Central memory CD8-positive, alpha-beta T cell (primary cell): ENCODE measurements at regions not wholly inside any gene's neighbourhood (a gene's known extent, or its start where the extent isn't known, plus 50 kb on each side); places are given as distances from the start of the nearest gene placed in this dataset.

Source experiments
- ATAC-seq: fragments of 150-1000 bp; cut with Tn5 transposase; replicated peaks from 2 replicates; pipeline ENCODE4 v1.10.0; 2022; ENCODE audit warnings: mild to moderate bottlenecking, moderate FRiP score, moderate number of reproducible peaks; ENCODE audit not compliant: poor library complexity, severe bottlenecking; ENCODE audit errors: extremely low read depth
- DNase-seq, 2 donors: peaks; one replicate each; pipeline ENCODE4 v3.0.0; 2021; ENCODE audit warnings: low spot score in 2 of 2
- H3K27ac Mint-ChIP-seq: one replicate; pipeline ENCODE4 v1.8.0; 2022; ENCODE audit warnings: low read depth, mild to moderate bottlenecking, moderate library complexity, mixed read lengths
- H3K27me3 Mint-ChIP-seq: one replicate; pipeline ENCODE4 v1.8.0; 2022; ENCODE audit warnings: mixed read lengths
- H3K36me3 Mint-ChIP-seq: one replicate; pipeline ENCODE4 v1.8.0; 2022; ENCODE audit warnings: mild to moderate bottlenecking, moderate library complexity, mixed read lengths; ENCODE audit not compliant: insufficient read depth
- H3K4me1 Mint-ChIP-seq: one replicate; pipeline ENCODE4 v1.8.0; 2022; ENCODE audit warnings: mixed read lengths
- H3K4me3 Mint-ChIP-seq: one replicate; pipeline ENCODE4 v1.8.0; 2022; ENCODE audit warnings: mild to moderate bottlenecking, moderate library complexity, mixed read lengths
- H3K9me3 Mint-ChIP-seq: one replicate; pipeline ENCODE4 v1.8.0; 2022; ENCODE audit warnings: mixed read lengths

- Mint-ChIP-seq H3K27ac (no peak overlapping the region), H3K27me3 (no peaks in the 10 kb centered on the region), H3K9me3 (peaks cover 23% of the 10 kb centered on the region), H3K4me3 (no peak overlapping the region), H3K36me3 (no peaks in the 10 kb centered on the region), H3K4me1 (no peaks in the 10 kb centered on the region)
- ATAC-seq (no peak), DNase-seq (no peak)
Measured at GRCh38 chr4:96073461-96073860, 233.6 kb downstream of the PDHA2 start.

- Mint-ChIP-seq H3K27ac (no peak overlapping the region), H3K4me3 (no peak overlapping the region), H3K9me3 (peaks cover 28% of the 10 kb centered on the region), H3K36me3 (no peaks in the 10 kb centered on the region), H3K27me3 (no peaks in the 10 kb centered on the region), H3K4me1 (no peaks in the 10 kb centered on the region)
- no peak for DNase-seq
- ATAC-seq = no peak
Measured at GRCh38 chr4:96092151-96092705, 252.3 kb downstream of the PDHA2 start.

GRCh38 chr4:96093057-96093456, 253.2 kb downstream of the PDHA2 start:
- no peaks in the 10 kb centered on the region for H3K36me3 Mint-ChIP-seq
- H3K4me3 Mint-ChIP-seq = no peak overlapping the region
- no peaks in the 10 kb centered on the region for H3K27me3 Mint-ChIP-seq
- H3K9me3 Mint-ChIP-seq = peaks cover 21% of the 10 kb centered on the region
- ATAC-seq (no peak), DNase-seq (no peak)
- no peak overlapping the region for H3K27ac Mint-ChIP-seq
- H3K4me1 Mint-ChIP-seq = no peaks in the 10 kb centered on the region

GRCh38 chr4:96093563-96093962, 253.7 kb downstream of the PDHA2 start:
- Mint-ChIP-seq H3K36me3 (no peaks in the 10 kb centered on the region), H3K27me3 (no peaks in the 10 kb centered on the region), H3K9me3 (peaks cover 21% of the 10 kb centered on the region), H3K4me1 (no peaks in the 10 kb centered on the region), H3K4me3 (no peak overlapping the region), H3K27ac (no peak overlapping the region)
- ATAC-seq (no peak), DNase-seq (no peak)

- H3K4me1 Mint-ChIP-seq = no peaks in the 10 kb centered on the region
- H3K4me3 Mint-ChIP-seq = no peak overlapping the region
- no peaks in the 10 kb centered on the region for H3K36me3 Mint-ChIP-seq
Measured at GRCh38 chr4:96094183-96094582, 254.3 kb downstream of the PDHA2 start.

GRCh38 chr4:96097040-96097607, 257.2 kb downstream of the PDHA2 start:
- no peak overlapping the region for H3K4me3 Mint-ChIP-seq
- no peaks in the 10 kb centered on the region for H3K36me3 Mint-ChIP-seq
- H3K27me3 Mint-ChIP-seq = no peaks in the 10 kb centered on the region
- no peak overlapping the region for H3K27ac Mint-ChIP-seq
- H3K9me3 Mint-ChIP-seq = peaks cover 12% of the 10 kb centered on the region
- ATAC-seq = no peak
- no peak for DNase-seq
- no peaks in the 10 kb centered on the region for H3K4me1 Mint-ChIP-seq

More at GRCh38 chr4:96094183-96094582, 254.3 kb downstream of the PDHA2 start:
- Mint-ChIP-seq H3K9me3 (peaks cover 15% of the 10 kb centered on the region), H3K27me3 (no peaks in the 10 kb centered on the region), H3K27ac (no peak overlapping the region)
- DNase-seq (no peak), ATAC-seq (no peak)

GRCh38 chr4:96097693-96098092, 257.8 kb downstream of the PDHA2 start:
- DNase-seq (no peak), ATAC-seq (no peak)
- H3K4me1 Mint-ChIP-seq = no peaks in the 10 kb centered on the region
- H3K4me3 Mint-ChIP-seq = no peak overlapping the region
- no peaks in the 10 kb centered on the region for H3K27me3 Mint-ChIP-seq
- H3K36me3 Mint-ChIP-seq = no peaks in the 10 kb centered on the region
- no peak overlapping the region for H3K27ac Mint-ChIP-seq
- H3K9me3 Mint-ChIP-seq = peaks cover 15% of the 10 kb centered on the region

GRCh38 chr4:96099031-96099430, 259.1 kb downstream of the PDHA2 start:
- no peak for DNase-seq
- H3K36me3 Mint-ChIP-seq = no peaks in the 10 kb centered on the region
- no peak overlapping the region for H3K27ac Mint-ChIP-seq
- no peak overlapping the region for H3K4me3 Mint-ChIP-seq
- H3K9me3 Mint-ChIP-seq = peaks cover 21% of the 10 kb centered on the region
- H3K27me3 Mint-ChIP-seq = no peaks in the 10 kb centered on the region
- no peak for ATAC-seq
- no peaks in the 10 kb centered on the region for H3K4me1 Mint-ChIP-seq

GRCh38 chr4:96102541-96103026, 262.7 kb downstream of the PDHA2 start:
- no peak overlapping the region for H3K27ac Mint-ChIP-seq
- H3K27me3 Mint-ChIP-seq = no peaks in the 10 kb centered on the region
- no peaks in the 10 kb centered on the region for H3K4me1 Mint-ChIP-seq
- DNase-seq = no peak
- H3K9me3 Mint-ChIP-seq = peaks cover 15% of the 10 kb centered on the region
- no peaks in the 10 kb centered on the region for H3K36me3 Mint-ChIP-seq
- H3K4me3 Mint-ChIP-seq = no peak overlapping the region
- no peak for ATAC-seq

GRCh38 chr4:96103086-96103485, 263.2 kb downstream of the PDHA2 start:
- H3K4me3 Mint-ChIP-seq = no peak overlapping the region
- no peaks in the 10 kb centered on the region for H3K4me1 Mint-ChIP-seq
- no peaks in the 10 kb centered on the region for H3K27me3 Mint-ChIP-seq
- no peaks in the 10 kb centered on the region for H3K36me3 Mint-ChIP-seq
- H3K9me3 Mint-ChIP-seq = peaks cover 20% of the 10 kb centered on the region
- ATAC-seq = no peak
- DNase-seq = no peak
- no peak overlapping the region for H3K27ac Mint-ChIP-seq

GRCh38 chr4:96108146-96108545, 268.3 kb downstream of the PDHA2 start:
- Mint-ChIP-seq H3K4me3 (no peak overlapping the region), H3K27ac (no peak overlapping the region), H3K27me3 (no peaks in the 10 kb centered on the region), H3K9me3 (peaks cover 14% of the 10 kb centered on the region), H3K36me3 (no peaks in the 10 kb centered on the region), H3K4me1 (no peaks in the 10 kb centered on the region)
- DNase-seq = no peak
- no peak for ATAC-seq

- Mint-ChIP-seq H3K36me3 (no peaks in the 10 kb centered on the region), H3K9me3 (peaks cover 28% of the 10 kb centered on the region), H3K27me3 (no peaks in the 10 kb centered on the region), H3K4me3 (no peak overlapping the region), H3K27ac (no peak overlapping the region), H3K4me1 (no peaks in the 10 kb centered on the region)
- DNase-seq (no peak), ATAC-seq (no peak)
Measured at GRCh38 chr4:96112631-96113030, 272.7 kb downstream of the PDHA2 start.

GRCh38 chr4:96120206-96120605, 280.3 kb downstream of the PDHA2 start:
- H3K4me1 Mint-ChIP-seq = no peaks in the 10 kb centered on the region
- ATAC-seq = no peak
- no peaks in the 10 kb centered on the region for H3K36me3 Mint-ChIP-seq
- no peak overlapping the region for H3K4me3 Mint-ChIP-seq
- no peak overlapping the region for H3K27ac Mint-ChIP-seq
- H3K9me3 Mint-ChIP-seq = peaks cover 27% of the 10 kb centered on the region
- no peaks in the 10 kb centered on the region for H3K27me3 Mint-ChIP-seq
- no peak for DNase-seq
